Liver (tissue), 8 donors: ENCODE measurements at regions not wholly inside any gene's neighbourhood (a gene's known extent, or its start where the extent isn't known, plus 50 kb on each side); places are given as distances from the start of the nearest gene placed in this dataset.

ENCODE experiments used
- DNase-seq: peaks from one replicate; pipeline ENCODE4 v3.0.0-alpha.2; 2017; ENCODE audit warnings: low spot score
- H3K27ac ChIP-seq, 2 donors: one replicate each; pipeline ENCODE4 v1.7.0; 2013; ENCODE audit warnings: inconsistent platforms in 2 of 2, low read length in 2 of 2, control low read depth in 1 of 2, low read depth in 1 of 2, mild to moderate bottlenecking in 1 of 2
- H3K27me3 ChIP-seq, 4 donors: one replicate each; pipeline versions ENCODE4 v1.6.1 to v1.7.0; 2013; ENCODE audit warnings: low read length in 3 of 4, inconsistent platforms in 1 of 4, mild to moderate bottlenecking in 1 of 4, moderate library complexity in 1 of 4; ENCODE audit not compliant: control insufficient read depth in 4 of 4, insufficient read depth in 4 of 4
- H3K36me3 ChIP-seq, 4 donors: one replicate each; pipeline versions ENCODE4 v1.6.1 to v1.7.0; 2013; ENCODE audit warnings: low read length in 3 of 4, mild to moderate bottlenecking in 3 of 4, low read depth in 1 of 4, moderate library complexity in 1 of 4; ENCODE audit not compliant: control insufficient read depth in 4 of 4, insufficient read depth in 3 of 4
- H3K4me1 ChIP-seq, 4 donors: one replicate each; pipeline versions ENCODE4 v1.6.1 to v1.7.0; 2013; ENCODE audit warnings: low read length in 3 of 4, mild to moderate bottlenecking in 3 of 4, moderate library complexity in 1 of 4; ENCODE audit not compliant: control insufficient read depth in 4 of 4, insufficient read depth in 4 of 4
- H3K4me3 ChIP-seq, 3 donors: one replicate each; pipeline versions ENCODE4 v1.6.1 to v1.7.0; 2013; ENCODE audit warnings: low read length in 3 of 3, control low read depth in 1 of 3, low read depth in 1 of 3, mild to moderate bottlenecking in 1 of 3
- H3K9ac ChIP-seq, 2 donors: one replicate each; pipeline ENCODE4 v1.7.0; 2013; ENCODE audit warnings: low read length in 2 of 2, mild to moderate bottlenecking in 2 of 2, moderate library complexity in 2 of 2, control low read depth in 1 of 2, low read depth in 1 of 2
- H3K9me3 ChIP-seq, 4 donors: one replicate each; pipeline versions ENCODE4 v1.6.1 to v1.7.0; 2013; ENCODE audit warnings: low read length in 3 of 4; ENCODE audit not compliant: control insufficient read depth in 4 of 4
- EGR1 ChIP-seq, 2 donors: IDR thresholded peaks; 2 replicates each; pipeline ENCODE4 v1.6.1; 2016 to 2018; ENCODE audit warnings: antibody characterized with exemption in 2 of 2, low read depth in 2 of 2
- FOXA1 ChIP-seq: IDR thresholded peaks from 2 replicates; pipeline ENCODE4 v1.6.1; 2016; ENCODE audit warnings: antibody characterized with exemption
- FOXA2 ChIP-seq: IDR thresholded peaks from 2 replicates; pipeline ENCODE4 v1.6.1; 2016; ENCODE audit warnings: antibody characterized with exemption
- GABPA ChIP-seq, 2 donors: IDR thresholded peaks in 1 of 2; conservative IDR thresholded peaks in 1 of 2; 2 replicates each; pipeline ENCODE4 v1.6.1; 2016; ENCODE audit warnings: antibody characterized with exemption in 2 of 2, mild to moderate bottlenecking in 1 of 2, moderate library complexity in 1 of 2
- HNF4A ChIP-seq, 2 donors: conservative IDR thresholded peaks; 2 replicates each; pipeline ENCODE4 v1.6.1; 2016; ENCODE audit warnings: antibody characterized with exemption in 2 of 2, mild to moderate bottlenecking in 2 of 2
- HNF4G ChIP-seq: IDR thresholded peaks from 2 replicates; pipeline ENCODE4 v1.6.1; 2016; ENCODE audit warnings: antibody characterized with exemption
- JUND ChIP-seq, 2 donors: IDR thresholded peaks; 2 replicates each; pipeline ENCODE4 v1.6.1; 2016; ENCODE audit warnings: antibody characterized with exemption in 2 of 2
- NR2F2 ChIP-seq: IDR thresholded peaks from 2 replicates; pipeline ENCODE4 v1.6.1; 2016; ENCODE audit warnings: antibody characterized with exemption
- RAD21 ChIP-seq, 2 donors: IDR thresholded peaks; 2 replicates each; pipeline ENCODE4 v1.6.1; 2016; ENCODE audit warnings: antibody characterized with exemption in 2 of 2, mild to moderate bottlenecking in 2 of 2
- REST ChIP-seq: IDR thresholded peaks from 2 replicates; pipeline ENCODE4 v1.6.1; 2016; ENCODE audit warnings: antibody characterized with exemption, mild to moderate bottlenecking
- RXRA ChIP-seq, 2 donors: IDR thresholded peaks; 2 replicates each; pipeline ENCODE4 v1.6.1; 2017 to 2018; ENCODE audit warnings: antibody characterized with exemption in 2 of 2, mild to moderate bottlenecking in 1 of 2
- SP1 ChIP-seq: IDR thresholded peaks from 2 replicates; pipeline ENCODE4 v1.6.1; 2018; ENCODE audit warnings: antibody characterized with exemption, mild to moderate bottlenecking
- YY1 ChIP-seq: IDR thresholded peaks from 2 replicates; pipeline ENCODE4 v1.6.1; 2016; ENCODE audit warnings: antibody characterized with exemption, mild to moderate bottlenecking
- ZBTB33 ChIP-seq: IDR thresholded peaks from 2 replicates; pipeline ENCODE4 v1.6.1; 2016; ENCODE audit warnings: antibody characterized with exemption
- WGBS: extraction: QIAGEN DNeasy Blood & Tissue Kit; methylation state at CpG from one replicate; pipeline ENCODE4 v1.1.7; 2013; 5-methylcytosine and 5-hydroxymethylcytosine counted together
- TF ChIP-seq, protein P1 (sequence below): IDR thresholded peaks from 2 replicates; pipeline ENCODE4 v1.6.1; 2016; ENCODE audit warnings: antibody characterized with exemption
- TF ChIP-seq, protein P2 (sequence below): IDR thresholded peaks from 2 replicates; pipeline ENCODE4 v1.6.1; 2016; ENCODE audit warnings: antibody characterized with exemption
- TF ChIP-seq, protein P3 (sequence below): fragments of 150-350 bp; IDR thresholded peaks from 2 replicates; pipeline ENCODE4 v1.5.1; 2017; ENCODE audit warnings: improper control_type of control experiment, low read depth, low read length; ENCODE audit not compliant: missing input control
- donor health status: healthy.
- donor health status: healthy.
- donor health status: healthy.
- donor health status: healthy.
- donor health status: healthy.

DNA sequence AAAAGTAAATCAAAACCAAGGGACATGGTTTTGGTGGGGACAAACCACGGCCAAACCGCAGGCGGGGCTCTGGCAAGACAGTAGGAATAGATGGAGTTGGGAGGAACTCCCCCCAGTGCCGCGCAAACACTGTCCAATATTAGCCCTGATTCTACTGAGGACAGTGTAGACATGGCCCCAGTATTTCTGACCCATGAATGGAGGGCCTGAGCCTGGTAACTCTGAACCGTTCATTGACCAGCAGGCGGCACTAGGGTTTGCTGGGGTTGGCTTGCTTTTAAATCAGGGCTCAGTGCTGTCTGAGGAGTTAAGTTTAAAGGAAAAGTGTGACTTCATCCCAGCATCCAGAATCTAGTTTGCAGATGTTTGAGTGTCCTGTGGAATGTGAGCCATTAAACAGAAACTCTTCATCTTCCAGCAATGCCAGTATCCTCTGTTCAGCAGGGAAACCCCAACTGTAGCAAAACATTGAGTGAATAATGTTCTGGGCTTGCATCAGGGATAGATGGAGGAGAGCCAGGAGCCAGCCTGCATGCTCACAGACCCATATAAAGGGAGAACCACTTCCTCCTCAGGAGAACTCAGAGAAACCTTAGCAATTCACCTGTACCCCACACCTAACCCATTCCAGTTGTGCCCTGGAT, 147.4 kb upstream of the PRSS58 start:
- no peaks in the 10 kb centered on the region for H3K36me3 ChIP-seq
- H3K4me1 ChIP-seq, result no peaks in the 10 kb centered on the region
- TF ChIP-seq GABPA (IDR thresholded peaks at IDR 0.05 in 1 of 2, conservative IDR thresholded peaks at IDR 0.05 in 1 of 2), result no peak
- TF ChIP-seq RXRA (IDR thresholded peaks at IDR 0.05), result no peak
- no peak for TF ChIP-seq NR2F2
- no peak for TF ChIP-seq HNF4G
- no peak for TF ChIP-seq RAD21 (IDR thresholded peaks at IDR 0.05)
- no peak for TF ChIP-seq SP1
- no peak for TF ChIP-seq YY1
- TF ChIP-seq, protein P1, sequence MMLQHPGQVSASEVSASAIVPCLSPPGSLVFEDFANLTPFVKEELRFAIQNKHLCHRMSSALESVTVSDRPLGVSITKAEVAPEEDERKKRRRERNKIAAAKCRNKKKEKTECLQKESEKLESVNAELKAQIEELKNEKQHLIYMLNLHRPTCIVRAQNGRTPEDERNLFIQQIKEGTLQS, result no peak
- no peak overlapping the region for H3K9ac ChIP-seq
- H3K4me3 ChIP-seq, result no peak overlapping the region
- DNase-seq, result no peak
- no peak overlapping the region for H3K27ac ChIP-seq
- peaks cover 0 to 4% (median 2%) of the 10 kb centered on the region in 4 donors for H3K27me3 ChIP-seq
- H3K9me3 ChIP-seq, result no peaks in the 10 kb centered on the region
- 75% methylated on average over 7 of the region's 7 CpGs for WGBS

DNA sequence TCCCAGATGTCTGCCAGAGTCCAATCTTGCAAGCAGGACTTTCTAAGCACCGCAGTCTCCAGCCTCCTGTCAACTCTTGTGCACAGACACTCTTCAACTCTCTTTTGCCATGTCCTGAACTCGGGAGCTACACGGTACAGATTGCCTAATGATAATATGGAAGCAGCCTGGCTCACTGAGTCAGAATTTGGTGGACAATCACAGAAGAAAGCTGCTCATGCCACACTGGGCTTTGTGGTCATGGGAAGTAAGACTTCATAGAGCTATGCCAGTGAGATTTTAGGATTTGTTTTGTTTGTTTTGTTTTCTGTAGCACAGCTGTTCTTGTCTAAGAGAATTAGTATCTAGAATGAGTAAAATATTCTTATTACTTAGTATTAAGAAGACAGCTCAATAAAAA, 144.1 kb upstream of the PRSS58 start:
- H3K36me3 ChIP-seq, result no peaks in the 10 kb centered on the region
- no peak overlapping the region for H3K27ac ChIP-seq
- peaks cover 0 to 11% (median 3%) of the 10 kb centered on the region in 4 donors for H3K27me3 ChIP-seq
- H3K9ac ChIP-seq, result no peak overlapping the region
- no peaks in the 10 kb centered on the region for H3K9me3 ChIP-seq
- no peak for DNase-seq
- no peaks in the 10 kb centered on the region for H3K4me1 ChIP-seq
- H3K4me3 ChIP-seq, result no peak overlapping the region
- no peak for TF ChIP-seq ZBTB33
- no peak for TF ChIP-seq YY1
- TF ChIP-seq HNF4A (conservative IDR thresholded peaks at IDR 0.05), result no peak
- TF ChIP-seq NR2F2, result no peak
- WGBS, result 69% methylated on average over 3 of the region's 3 CpGs

DNA sequence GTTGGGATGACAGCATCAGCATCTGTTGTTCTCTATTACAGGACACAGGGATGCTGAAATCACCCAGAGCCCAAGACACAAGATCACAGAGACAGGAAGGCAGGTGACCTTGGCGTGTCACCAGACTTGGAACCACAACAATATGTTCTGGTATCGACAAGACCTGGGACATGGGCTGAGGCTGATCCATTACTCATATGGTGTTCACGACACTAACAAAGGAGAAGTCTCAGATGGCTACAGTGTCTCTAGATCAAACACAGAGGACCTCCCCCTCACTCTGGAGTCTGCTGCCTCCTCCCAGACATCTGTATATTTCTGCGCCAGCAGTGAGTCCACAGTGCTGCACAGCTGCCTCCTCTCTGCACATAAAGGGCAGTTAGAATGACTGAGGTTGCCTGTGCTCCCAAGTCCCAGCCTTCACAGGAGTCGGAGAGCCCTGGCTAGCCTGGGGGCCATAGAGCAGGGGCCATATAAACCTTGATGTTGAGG, 142.2 kb upstream of the PRSS58 start:
- Histone ChIP-seq H3K9ac (no peak overlapping the region), H3K4me1 (no peaks in the 10 kb centered on the region), H3K9me3 (no peaks in the 10 kb centered on the region), H3K27ac (no peak overlapping the region), H3K27me3 (peaks cover 0 to 10% (median 3%) of the 10 kb centered on the region in 4 donors), H3K36me3 (no peaks in the 10 kb centered on the region), H3K4me3 (no peak overlapping the region)
- TF ChIP-seq REST (no peak), FOXA1 (no peak), NR2F2 (no peak), EGR1 (IDR thresholded peaks at IDR 0.05; ENCODE audit: low read depth in 2 of 2) (no peak), HNF4G (no peak), YY1 (no peak), GABPA (IDR thresholded peaks at IDR 0.05 in 1 of 2, conservative IDR thresholded peaks at IDR 0.05 in 1 of 2) (no peak), RXRA (IDR thresholded peaks at IDR 0.05) (no peak), JUND (IDR thresholded peaks at IDR 0.05) (no peak), FOXA2 (no peak)
- TF ChIP-seq, protein P2, sequence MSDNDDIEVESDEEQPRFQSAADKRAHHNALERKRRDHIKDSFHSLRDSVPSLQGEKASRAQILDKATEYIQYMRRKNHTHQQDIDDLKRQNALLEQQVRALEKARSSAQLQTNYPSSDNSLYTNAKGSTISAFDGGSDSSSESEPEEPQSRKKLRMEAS, result no peak
- TF ChIP-seq, protein P3, sequence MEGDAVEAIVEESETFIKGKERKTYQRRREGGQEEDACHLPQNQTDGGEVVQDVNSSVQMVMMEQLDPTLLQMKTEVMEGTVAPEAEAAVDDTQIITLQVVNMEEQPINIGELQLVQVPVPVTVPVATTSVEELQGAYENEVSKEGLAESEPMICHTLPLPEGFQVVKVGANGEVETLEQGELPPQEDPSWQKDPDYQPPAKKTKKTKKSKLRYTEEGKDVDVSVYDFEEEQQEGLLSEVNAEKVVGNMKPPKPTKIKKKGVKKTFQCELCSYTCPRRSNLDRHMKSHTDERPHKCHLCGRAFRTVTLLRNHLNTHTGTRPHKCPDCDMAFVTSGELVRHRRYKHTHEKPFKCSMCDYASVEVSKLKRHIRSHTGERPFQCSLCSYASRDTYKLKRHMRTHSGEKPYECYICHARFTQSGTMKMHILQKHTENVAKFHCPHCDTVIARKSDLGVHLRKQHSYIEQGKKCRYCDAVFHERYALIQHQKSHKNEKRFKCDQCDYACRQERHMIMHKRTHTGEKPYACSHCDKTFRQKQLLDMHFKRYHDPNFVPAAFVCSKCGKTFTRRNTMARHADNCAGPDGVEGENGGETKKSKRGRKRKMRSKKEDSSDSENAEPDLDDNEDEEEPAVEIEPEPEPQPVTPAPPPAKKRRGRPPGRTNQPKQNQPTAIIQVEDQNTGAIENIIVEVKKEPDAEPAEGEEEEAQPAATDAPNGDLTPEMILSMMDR, result no peak
- DNase-seq, result no peak
- WGBS, result 69% methylated on average over 5 of the region's 5 CpGs
